H1 (cell line): ENCODE measurements at regions not wholly inside any gene's neighbourhood (a gene's known extent, or its start where the extent isn't known, plus 50 kb on each side); places are given as distances from the start of the nearest gene placed in this dataset.

Experiments used
- CTCF ChIA-PET: fragments of 300-600 bp; sonication (Branson Sonifier 250); formaldehyde crosslinking; loops from one replicate; lab custom pipeline; 2021; ENCODE audit not compliant: partially characterized antibody; lab: Charles Lee
- POLR2A ChIA-PET: fragments of 300-600 bp; sonication (Branson Sonifier 250); formaldehyde crosslinking; loops from one replicate; lab custom pipeline; 2021; ENCODE audit warnings: inconsistent platforms; ENCODE audit not compliant: partially characterized antibody; lab: Charles Lee
- DNase-seq, 2 experiments: peaks; one replicate each; pipeline versions ENCODE4 v3.0.0 to v3.0.0-alpha.2; 2010 to 2022; ENCODE audit warnings: low spot score in 2 of 2, low read depth in 1 of 2, mixed read lengths in 1 of 2
- FAIRE-seq: peaks from 2 replicates; lab custom pipeline; 2011; peaks lifted over from hg19 to GRCh38; lab: Jason Lieb, UNC
- H2AFZ ChIP-seq: 2 replicates; pipeline ENCODE4 v1.8.1; 2012; ENCODE audit warnings: low read length, inconsistent platforms
- H2AK5ac ChIP-seq: 2 replicates; pipeline ENCODE4 v1.6.1; 2013; ENCODE audit warnings: low read depth, low read length
- H2BK120ac ChIP-seq: replicated peaks from 2 replicates; pipeline ENCODE3; 2013; ENCODE audit warnings: low read depth, low read length, inconsistent platforms
- H2BK12ac ChIP-seq: 2 replicates; pipeline ENCODE4 v1.6.1; 2013; ENCODE audit warnings: low read depth, low read length
- H2BK15ac ChIP-seq: 2 replicates; pipeline ENCODE4 v1.6.1; 2013; ENCODE audit warnings: low read length
- H2BK20ac ChIP-seq: 2 replicates; pipeline ENCODE4 v1.6.1; 2013; ENCODE audit warnings: low read length
- H2BK5ac ChIP-seq: 2 replicates; pipeline ENCODE4 v1.6.1; 2013; ENCODE audit warnings: low read depth, low read length
- H3K14ac ChIP-seq: 2 replicates; pipeline ENCODE4 v1.6.1; 2013; ENCODE audit warnings: inconsistent platforms; ENCODE audit not compliant: insufficient read length
- H3K18ac ChIP-seq: 2 replicates; pipeline ENCODE4 v1.6.1; 2013; ENCODE audit warnings: low read length; ENCODE audit errors: extremely low read depth
- H3K23ac ChIP-seq: 2 replicates; pipeline ENCODE4 v1.6.1; 2013; ENCODE audit warnings: inconsistent platforms; ENCODE audit not compliant: insufficient read length
- H3K23me2 ChIP-seq: 2 replicates; pipeline ENCODE4 v1.6.1; 2013; ENCODE audit warnings: low read depth, low read length
- H3K27ac ChIP-seq: 2 replicates; pipeline ENCODE4 v1.6.1; 2011; ENCODE audit warnings: low read depth, low read length, inconsistent platforms
- H3K27me3 ChIP-seq, 4 experiments: replicated peaks in 1 of 4; 1 replicate in 1 of 4; 2 replicates in 3 of 4; pipeline versions ENCODE4 v1.6.1 to v1.8.1; 2011 to 2013; ENCODE audit warnings: low read length in 3 of 4, mild to moderate bottlenecking in 3 of 4, inconsistent platforms in 2 of 4, mixed read lengths in 2 of 4, moderate library complexity in 1 of 4; ENCODE audit not compliant: control insufficient read depth in 3 of 4, insufficient read depth in 3 of 4; ENCODE audit errors: extremely low read depth in 1 of 4
- H3K36me3 ChIP-seq, 4 experiments: 2 replicates each; pipeline versions ENCODE4 v1.6.1 to v1.8.1; 2011 to 2013; ENCODE audit warnings: mild to moderate bottlenecking in 4 of 4, low read length in 3 of 4, moderate library complexity in 2 of 4, control low read depth in 1 of 4, inconsistent platforms in 1 of 4; ENCODE audit not compliant: insufficient read depth in 4 of 4, control insufficient read depth in 2 of 4
- H3K4ac ChIP-seq: replicated peaks from 2 replicates; pipeline ENCODE3; 2013; ENCODE audit warnings: low read length, low read depth, mixed read lengths, inconsistent platforms; ENCODE audit not compliant: insufficient read length
- H3K4me1 ChIP-seq, 4 experiments: replicated peaks in 1 of 4; 1 replicate in 1 of 4; 2 replicates in 3 of 4; pipeline versions ENCODE4 v1.6.1 to v1.8.1; 2011 to 2013; ENCODE audit warnings: low read length in 3 of 4, inconsistent platforms in 2 of 4, mixed read lengths in 1 of 4; ENCODE audit not compliant: insufficient read depth in 4 of 4, control insufficient read depth in 3 of 4
- H3K4me2 ChIP-seq, 2 experiments: 2 replicates each; pipeline versions ENCODE4 v1.6.1 to v1.8.1; 2011 to 2013; ENCODE audit warnings: low read depth in 2 of 2, low read length in 2 of 2, control low read depth in 1 of 2, inconsistent platforms in 1 of 2, mild to moderate bottlenecking in 1 of 2; ENCODE audit not compliant: insufficient read depth in 1 of 2
- H3K4me3 ChIP-seq, 4 experiments: fragments of 200-600, 300-600 bp in 1 of 4; sonication (generic), shearing (Covaris generic), sonication (Bioruptor Twin) in 1 of 4; 2 replicates each; pipeline versions ENCODE4 v1.5.1 to v1.8.1; 2011 to 2016; ENCODE audit warnings: low read length in 4 of 4, low read depth in 3 of 4, control low read depth in 2 of 4, inconsistent platforms in 2 of 4, mild to moderate bottlenecking in 2 of 4, mixed read lengths in 1 of 4, moderate library complexity in 1 of 4; ENCODE audit not compliant: insufficient read depth in 2 of 4; ENCODE audit errors: extremely low read depth in 1 of 4
- H3K56ac ChIP-seq: replicated peaks from 2 replicates; pipeline ENCODE3; 2013; ENCODE audit warnings: low read depth, mild to moderate bottlenecking, mixed read lengths, low read length, inconsistent platforms; ENCODE audit not compliant: insufficient read length
- H3K79me1 ChIP-seq: 2 replicates; pipeline ENCODE4 v1.6.1; 2013; ENCODE audit warnings: low read depth, low read length, control low read depth
- H3K79me2 ChIP-seq, 2 experiments: 2 replicates each; pipeline versions ENCODE4 v1.6.1 to v1.8.1; 2012 to 2013; ENCODE audit warnings: low read length in 2 of 2, mild to moderate bottlenecking in 2 of 2, inconsistent platforms in 1 of 2; ENCODE audit not compliant: insufficient read depth in 2 of 2, control insufficient read depth in 1 of 2
- H3K9ac ChIP-seq, 4 experiments: replicated peaks in 1 of 4; 1 replicate in 1 of 4; 2 replicates in 3 of 4; pipeline versions ENCODE4 v1.6.1 to v1.8.1; 2011 to 2013; ENCODE audit warnings: low read depth in 3 of 4, low read length in 3 of 4, control low read depth in 2 of 4, mild to moderate bottlenecking in 2 of 4, moderate library complexity in 2 of 4, inconsistent platforms in 1 of 4; ENCODE audit errors: extremely low read depth in 1 of 4
- H3K9me3 ChIP-seq, 2 experiments: 2 replicates each; pipeline versions ENCODE4 v1.6.1 to v1.8.1; 2012 to 2013; ENCODE audit warnings: mild to moderate bottlenecking in 2 of 2, moderate library complexity in 2 of 2, control low read depth in 1 of 2, inconsistent platforms in 1 of 2, low read depth in 1 of 2, low read length in 1 of 2, mixed read lengths in 1 of 2; ENCODE audit not compliant: insufficient read depth in 2 of 2
- H4K20me1 ChIP-seq, 2 experiments: replicated peaks in 1 of 2; 2 replicates each; pipeline versions ENCODE3 to v1.8.1; 2011 to 2013; ENCODE audit warnings: inconsistent platforms in 2 of 2, low read length in 2 of 2, mild to moderate bottlenecking in 1 of 2; ENCODE audit not compliant: insufficient read depth in 2 of 2, control insufficient read depth in 1 of 2
- H4K5ac ChIP-seq: 2 replicates; pipeline ENCODE4 v1.6.1; 2013; ENCODE audit warnings: low read length, low read depth, mixed read lengths, inconsistent platforms; ENCODE audit not compliant: insufficient read length
- H4K8ac ChIP-seq: 2 replicates; pipeline ENCODE4 v1.8.0; 2013; ENCODE audit warnings: mild to moderate bottlenecking, moderate library complexity, low read length, inconsistent platforms; ENCODE audit not compliant: insufficient read depth; ENCODE audit errors: extremely low read depth
- H4K91ac ChIP-seq: replicated peaks from 2 replicates; pipeline ENCODE3; 2013; ENCODE audit warnings: low read length, mixed read lengths, inconsistent platforms; ENCODE audit not compliant: insufficient read length
- CTBP2 ChIP-seq: IDR thresholded peaks from 2 replicates; pipeline ENCODE4 v1.7.0; 2011; ENCODE audit warnings: borderline replicate concordance, mild to moderate bottlenecking, moderate library complexity, mixed read lengths, low read length; ENCODE audit not compliant: insufficient read depth, insufficient read length
- RBBP5 ChIP-seq: IDR thresholded peaks from 2 replicates; pipeline ENCODE4 v1.7.1; 2012; ENCODE audit warnings: low read depth, mild to moderate bottlenecking, inconsistent platforms, low read length, moderate library complexity, borderline replicate concordance
- ZNF274 ChIP-seq: IDR thresholded peaks from 2 replicates; pipeline ENCODE4 v1.7.0; 2012; ENCODE audit warnings: low read length, borderline replicate concordance; ENCODE audit errors: extremely low read depth
- WGBS, 2 experiments: shearing (Covaris generic) in 1 of 2; methylation state at CpG; one replicate each; pipeline versions ENCODE4 v1.1.6 to v1.1.7; 2013 to 2015; ENCODE audit warnings: low lambda C conversion rate in 2 of 2, mixed read lengths in 2 of 2, inconsistent platforms in 1 of 2, low coverage in 1 of 2, missing lambda C conversion rate in 1 of 2; ENCODE audit not compliant: insufficient replicate concordance in 2 of 2, insufficient coverage in 1 of 2, insufficient read length in 1 of 2; ENCODE audit errors: extremely low coverage in 1 of 2, missing lambda C conversion rate in 1 of 2; 5-methylcytosine and 5-hydroxymethylcytosine counted together

GRCh38 chr5:33232731-33233505 lies 207.8 kb upstream of the TARS1 start:
- POLR2A ChIA-PET: no interaction called here
- Histone ChIP-seq H3K36me3 (no peaks in the 10 kb centered on the region), H3K56ac (no peak overlapping the region), H2BK5ac (no peak overlapping the region), H3K4me3 (no peak overlapping the region), H2BK12ac (no peak overlapping the region), H2BK15ac (no peak overlapping the region), H2AFZ (no peak overlapping the region), H2BK120ac (no peak overlapping the region), H4K5ac (no peak overlapping the region), H3K9ac (peak overlapping the region in 1 of 4 experiments; percentile 34; a peak in 1 of 7 replicates), H3K9me3 (no peaks in the 10 kb centered on the region), H3K18ac (no peak overlapping the region), H3K4me2 (no peak overlapping the region), H3K4me1 (no peaks in the 10 kb centered on the region; a peak in 1 of 7 replicates), H3K4ac (no peak overlapping the region), H3K23ac (no peak overlapping the region), H3K27me3 (no peaks in the 10 kb centered on the region), H3K27ac (no peak overlapping the region), H3K79me2 (no peaks in the 10 kb centered on the region), H3K14ac (no peak overlapping the region), H4K91ac (no peak overlapping the region), H4K20me1 (no peaks in the 10 kb centered on the region), H3K23me2 (no peaks in the 10 kb centered on the region), H4K8ac (no peak overlapping the region), H3K79me1 (no peaks in the 10 kb centered on the region), H2BK20ac (no peak overlapping the region), H2AK5ac (no peak overlapping the region)
- no peak for DNase-seq
- CTCF ChIA-PET: interaction anchor here (0.7 kb wide), 1 partner anchor 554 kb away, joined by 3 read pairs; no protein-coding TSS in a partner anchor
- WGBS, 2 experiments: 91% methylated on average over 3 of the region's 3 CpGs; no CpG with 5 or more reads in 1 of the 2 experiments
- TF ChIP-seq ZNF274: no peak
- TF ChIP-seq CTBP2: no peak
- no peak for TF ChIP-seq RBBP5
- FAIRE-seq: no peak
